Caco-2 (cell line): ENCODE measurements at regions not wholly inside any gene's neighbourhood (a gene's known extent, or its start where the extent isn't known, plus 50 kb on each side); places are given as distances from the start of the nearest gene placed in this dataset.

Source experiments
- BruUV-seq: library from RNA; stranded (reverse); fragments of 400-500 nt; replicated peaks from 2 replicates; lab custom pipeline; 2021; lab: Mats Ljungman, UMichigan
- CTCF ChIA-PET: fragments of 300-600 bp; sonication (Branson Sonifier 250); formaldehyde crosslinking; loops from one replicate; lab custom pipeline; 2022; ENCODE audit warnings: antibody characterized with exemption; lab: Charles Lee
- POLR2A ChIA-PET: fragments of 300-600 bp; sonication (Branson Sonifier 250); formaldehyde crosslinking; loops from one replicate; lab custom pipeline; 2022; ENCODE audit warnings: antibody characterized with exemption; lab: Charles Lee
- DNase-seq, 2 experiments: peaks; one replicate each; pipeline versions ENCODE4 v3.0.0 to v3.0.0-alpha.2; 2020 to 2022
- H3K27me3 ChIP-seq: replicated peaks from 2 replicates; pipeline ENCODE4 v1.6.0; 2011; ENCODE audit warnings: low read length; ENCODE audit not compliant: control insufficient read depth, insufficient read depth
- H3K36me3 ChIP-seq: 2 replicates; pipeline ENCODE4 v1.5.1; 2011; ENCODE audit warnings: low read length; ENCODE audit not compliant: control insufficient read depth, insufficient read depth
- H3K4me1 ChIP-seq: fragments of 250-450 bp; sonication (Bioruptor Pico); 2 replicates; pipeline ENCODE4 v1.5.1; 2020; ENCODE audit warnings: mild to moderate bottlenecking
- H3K4me3 ChIP-seq: 2 replicates; pipeline ENCODE4 v1.5.1; 2011; ENCODE audit warnings: low read depth, mild to moderate bottlenecking, control low read depth, low read length
- H3K9me3 ChIP-seq: fragments of 250-450 bp; sonication (Bioruptor Pico); 2 replicates; pipeline ENCODE4 v1.5.1; 2020; ENCODE audit warnings: mild to moderate bottlenecking, moderate library complexity
- H3K27ac Mint-ChIP-seq: one replicate; pipeline ENCODE4 v1.8.0; 2022; ENCODE audit warnings: mixed read lengths; ENCODE audit not compliant: unreplicated experiment
- H3K27me3 Mint-ChIP-seq: one replicate; pipeline ENCODE4 v1.8.0; 2022; ENCODE audit warnings: mixed read lengths; ENCODE audit not compliant: insufficient read depth, unreplicated experiment
- H3K36me3 Mint-ChIP-seq: one replicate; pipeline ENCODE4 v1.8.0; 2022; ENCODE audit warnings: mild to moderate bottlenecking, mixed read lengths; ENCODE audit not compliant: insufficient read depth, unreplicated experiment
- H3K4me1 Mint-ChIP-seq: one replicate; pipeline ENCODE4 v1.8.0; 2022; ENCODE audit warnings: low read depth, mixed read lengths; ENCODE audit not compliant: unreplicated experiment
- H3K4me3 Mint-ChIP-seq: one replicate; pipeline ENCODE4 v1.8.0; 2022; ENCODE audit warnings: mild to moderate bottlenecking, moderate library complexity, mixed read lengths; ENCODE audit not compliant: unreplicated experiment
- H3K9me3 Mint-ChIP-seq: one replicate; pipeline ENCODE4 v1.8.0; 2022; ENCODE audit warnings: mixed read lengths; ENCODE audit not compliant: unreplicated experiment
- intact Hi-C: fragments of 100-400 bp; cut with micrococcal nuclease; formaldehyde crosslinking; loops from one replicate; pipeline ENCODE4 v1.10.0; 2022; ENCODE audit not compliant: unreplicated experiment
- TF ChIP-seq, protein P1 (sequence below), 2 experiments: fragments of 200-600 bp in 1 of 2; IDR thresholded peaks; 1 replicate in 1 of 2; 2 replicates in 1 of 2; pipeline versions ENCODE4 v1.5.1 to v1.8.0; 2011 to 2022; ENCODE audit warnings: antibody characterized with exemption in 1 of 2, control low read depth in 1 of 2, inconsistent platforms in 1 of 2, low read depth in 1 of 2, low read length in 1 of 2, mild to moderate bottlenecking in 1 of 2, moderate library complexity in 1 of 2; ENCODE audit not compliant: insufficient read depth in 1 of 2, severe bottlenecking in 1 of 2, unreplicated experiment in 1 of 2

DNA sequence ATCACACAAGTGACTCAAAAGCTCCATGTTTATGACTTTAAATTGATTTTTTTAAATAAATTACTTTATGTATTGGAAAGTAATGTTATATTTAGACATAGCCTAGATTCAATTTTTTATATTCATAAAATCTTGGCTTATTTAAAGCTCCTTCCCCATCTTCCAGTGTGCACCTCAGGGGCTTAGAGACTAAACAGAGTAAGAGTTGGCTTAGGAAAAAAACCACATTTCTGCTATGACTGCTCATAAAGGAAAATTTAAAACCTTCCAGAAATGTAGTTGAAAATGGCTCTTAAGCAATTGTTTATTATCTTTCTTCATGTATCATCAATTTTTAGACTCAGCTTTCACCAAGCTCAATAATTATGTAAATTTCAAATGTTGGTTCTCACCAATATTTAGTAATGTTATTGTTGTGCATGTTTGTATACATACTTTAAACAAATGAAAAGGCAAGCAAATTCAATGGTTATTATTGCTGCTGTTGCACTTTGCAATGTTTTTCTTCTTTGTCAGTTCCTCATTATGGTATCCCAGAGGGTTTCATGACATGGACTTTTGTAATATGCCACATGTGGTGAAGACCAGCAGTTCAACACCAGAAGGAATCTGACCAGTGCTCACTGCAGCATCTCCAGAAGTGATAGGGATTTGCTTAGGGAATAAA lies 700.1 kb upstream of the ANKRD30A start:
- H3K36me3 Mint-ChIP-seq = no peaks in the 10 kb centered on the region
- H3K27ac Mint-ChIP-seq = no peak overlapping the region
- Histone ChIP-seq H3K9me3 (no peaks in the 10 kb centered on the region), H3K27me3 (no peaks in the 10 kb centered on the region), H3K4me1 (no peaks in the 10 kb centered on the region), H3K4me3 (no peak overlapping the region), H3K36me3 (no peaks in the 10 kb centered on the region)
- BruUV-seq = no TSS peak
- no peaks in the 10 kb centered on the region for H3K9me3 Mint-ChIP-seq
- H3K4me1 Mint-ChIP-seq = no peaks in the 10 kb centered on the region
- POLR2A ChIA-PET = no interaction called here
- no peak overlapping the region for H3K4me3 Mint-ChIP-seq
- TF ChIP-seq, protein P1, sequence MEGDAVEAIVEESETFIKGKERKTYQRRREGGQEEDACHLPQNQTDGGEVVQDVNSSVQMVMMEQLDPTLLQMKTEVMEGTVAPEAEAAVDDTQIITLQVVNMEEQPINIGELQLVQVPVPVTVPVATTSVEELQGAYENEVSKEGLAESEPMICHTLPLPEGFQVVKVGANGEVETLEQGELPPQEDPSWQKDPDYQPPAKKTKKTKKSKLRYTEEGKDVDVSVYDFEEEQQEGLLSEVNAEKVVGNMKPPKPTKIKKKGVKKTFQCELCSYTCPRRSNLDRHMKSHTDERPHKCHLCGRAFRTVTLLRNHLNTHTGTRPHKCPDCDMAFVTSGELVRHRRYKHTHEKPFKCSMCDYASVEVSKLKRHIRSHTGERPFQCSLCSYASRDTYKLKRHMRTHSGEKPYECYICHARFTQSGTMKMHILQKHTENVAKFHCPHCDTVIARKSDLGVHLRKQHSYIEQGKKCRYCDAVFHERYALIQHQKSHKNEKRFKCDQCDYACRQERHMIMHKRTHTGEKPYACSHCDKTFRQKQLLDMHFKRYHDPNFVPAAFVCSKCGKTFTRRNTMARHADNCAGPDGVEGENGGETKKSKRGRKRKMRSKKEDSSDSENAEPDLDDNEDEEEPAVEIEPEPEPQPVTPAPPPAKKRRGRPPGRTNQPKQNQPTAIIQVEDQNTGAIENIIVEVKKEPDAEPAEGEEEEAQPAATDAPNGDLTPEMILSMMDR (IDR thresholded peaks at IDR 0.05; ENCODE audit: insufficient read depth in 1 of 2, low read depth in 1 of 2, low read length in 1 of 2, severe bottlenecking in 1 of 2, unreplicated experiment in 1 of 2) = no peak
- CTCF ChIA-PET = no interaction called here
- H3K27me3 Mint-ChIP-seq = no peaks in the 10 kb centered on the region
- DNase-seq = no peak
- intact Hi-C loops = no loop called here

DNA sequence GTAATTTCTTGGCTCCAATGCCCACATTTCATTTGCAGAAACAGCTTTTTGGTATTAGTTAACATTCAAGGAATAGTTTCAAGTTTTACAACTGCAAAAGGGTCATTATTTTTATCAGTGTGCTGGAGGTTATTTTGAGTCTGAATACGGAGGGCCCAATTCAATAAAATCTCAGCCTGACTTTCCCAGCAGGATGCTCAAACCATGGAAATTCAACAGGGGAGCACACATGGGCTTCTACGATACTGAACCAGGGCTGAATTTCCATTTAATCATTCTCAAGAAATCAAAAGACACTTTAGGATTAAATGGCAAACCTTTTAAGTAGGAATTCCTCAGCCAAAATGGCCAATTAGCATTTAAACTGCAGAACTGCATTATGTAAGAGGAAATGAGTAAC lies 700.9 kb upstream of the ANKRD30A start:
- no peaks in the 10 kb centered on the region for H3K36me3 Mint-ChIP-seq
- no peak overlapping the region for H3K27ac Mint-ChIP-seq
- Histone ChIP-seq H3K4me1 (no peaks in the 10 kb centered on the region), H3K27me3 (no peaks in the 10 kb centered on the region), H3K4me3 (no peak overlapping the region), H3K9me3 (no peaks in the 10 kb centered on the region), H3K36me3 (no peaks in the 10 kb centered on the region)
- H3K4me3 Mint-ChIP-seq = no peak overlapping the region
- no peaks in the 10 kb centered on the region for H3K4me1 Mint-ChIP-seq
- BruUV-seq = no TSS peak
- DNase-seq = no peak
- TF ChIP-seq, protein P1 (IDR thresholded peaks at IDR 0.05; ENCODE audit: insufficient read depth in 1 of 2, low read depth in 1 of 2, low read length in 1 of 2, severe bottlenecking in 1 of 2, unreplicated experiment in 1 of 2) = no peak
- ChIA-PET CTCF (no interaction called here), POLR2A (no interaction called here)
- intact Hi-C loops = no loop called here
- H3K27me3 Mint-ChIP-seq = no peaks in the 10 kb centered on the region
- H3K9me3 Mint-ChIP-seq = no peaks in the 10 kb centered on the region

DNA sequence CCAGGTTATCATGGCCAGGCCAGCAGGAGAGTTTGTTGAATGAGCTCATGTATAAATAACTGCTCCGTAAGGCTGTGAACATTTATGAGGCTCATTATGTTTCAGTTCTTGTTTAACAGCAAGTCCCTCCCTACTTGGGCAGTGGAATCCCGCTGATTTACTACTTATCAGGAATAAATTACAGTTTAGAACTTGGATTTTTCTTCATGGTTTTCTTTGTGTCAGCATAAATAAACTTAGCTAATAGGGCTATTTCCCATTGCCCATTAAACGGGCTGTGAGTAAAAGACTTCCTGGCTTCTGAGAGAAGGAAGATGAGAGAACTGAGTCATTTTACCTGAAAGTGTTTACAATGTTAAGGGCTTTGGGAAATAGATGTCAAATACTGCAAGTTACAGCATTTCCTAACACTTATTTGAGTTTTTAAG lies 701.6 kb upstream of the ANKRD30A start:
- H3K36me3 Mint-ChIP-seq = no peaks in the 10 kb centered on the region
- H3K9me3 ChIP-seq = no peaks in the 10 kb centered on the region
- no peaks in the 10 kb centered on the region for H3K27me3 ChIP-seq
- H3K4me1 ChIP-seq = no peaks in the 10 kb centered on the region
- H3K9me3 Mint-ChIP-seq = no peaks in the 10 kb centered on the region
- H3K4me1 Mint-ChIP-seq = no peaks in the 10 kb centered on the region
- no peak overlapping the region for H3K4me3 Mint-ChIP-seq
- H3K27me3 Mint-ChIP-seq = no peaks in the 10 kb centered on the region
- DNase-seq = no peak
- no peak overlapping the region for H3K4me3 ChIP-seq
- POLR2A ChIA-PET = no interaction called here
- H3K36me3 ChIP-seq = no peaks in the 10 kb centered on the region
- H3K27ac Mint-ChIP-seq = no peak overlapping the region
- BruUV-seq = no TSS peak
- CTCF ChIA-PET = no interaction called here
- intact Hi-C loops = no loop called here
- TF ChIP-seq, protein P1 (IDR thresholded peaks at IDR 0.05; ENCODE audit: insufficient read depth in 1 of 2, low read depth in 1 of 2, low read length in 1 of 2, severe bottlenecking in 1 of 2, unreplicated experiment in 1 of 2) = no peak
